ENCODE measurements at regions not wholly inside any gene's neighbourhood (a gene's known extent, or its start where the extent isn't known, plus 50 kb on each side); places are given as distances from the start of the nearest gene placed in this dataset.

DNA sequence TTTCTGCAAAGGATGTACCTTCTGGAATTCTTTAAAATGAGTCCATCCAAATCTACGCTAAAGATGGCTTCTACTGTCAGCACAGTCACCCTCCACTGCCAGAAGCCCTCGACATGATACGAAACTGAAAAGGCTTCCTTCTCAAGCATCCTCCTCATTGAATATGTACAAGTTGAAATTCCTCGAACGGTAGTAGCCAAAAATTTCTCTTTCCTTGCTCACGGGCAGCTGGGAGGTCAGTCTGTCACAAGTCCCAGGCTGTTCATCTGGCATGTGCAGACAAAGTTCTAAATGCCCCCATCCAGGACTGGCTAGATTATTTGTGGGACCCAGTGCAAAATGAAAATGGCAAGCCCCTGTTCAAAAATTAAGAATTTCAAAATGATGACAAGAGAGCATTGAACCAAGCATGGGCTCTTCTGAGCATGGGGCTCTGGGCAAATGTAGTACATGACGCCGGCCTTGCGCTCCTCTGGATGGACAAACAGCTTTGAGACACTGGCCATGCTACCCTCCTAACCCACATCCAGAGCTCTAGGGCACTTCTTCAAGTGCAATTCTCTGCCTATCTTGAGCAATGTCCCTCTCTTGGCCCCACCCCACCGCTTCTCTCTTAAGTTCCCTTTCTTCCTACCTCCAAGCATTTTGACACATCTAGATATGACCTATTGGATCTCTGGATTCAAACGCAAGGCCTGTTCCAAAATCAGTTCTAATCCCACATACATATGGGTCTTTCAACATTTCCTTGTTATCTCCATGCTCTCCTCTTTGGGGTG is 78.9 kb upstream of the FLT1 start:
- TF ChIP-seq ZFP41 (tag by site-specific recombination; IDR thresholded peaks at IDR 0.05; ENCODE audit: borderline replicate concordance) (no peak), ZBTB44 (tag by site-specific recombination; IDR thresholded peaks at IDR 0.05) (no peak), ZNF600 (tag by site-specific recombination; IDR thresholded peaks at IDR 0.05) (no peak), ZNF302 (tag by site-specific recombination; IDR thresholded peaks at IDR 0.05; ENCODE audit: low read depth) (no peak), ZNF707 (tag by site-specific recombination; IDR thresholded peaks at IDR 0.05) (no peak), REST (tag by site-specific recombination; IDR thresholded peaks at IDR 0.05) (no peak), ZSCAN18 (tag by site-specific recombination; IDR thresholded peaks at IDR 0.05) (no peak), ZNF629 (tag by site-specific recombination; IDR thresholded peaks at IDR 0.05) (no peak), ZNF473 (tag by site-specific recombination; IDR thresholded peaks at IDR 0.05) (no peak), ATF2 (tag by site-specific recombination; IDR thresholded peaks at IDR 0.05; ENCODE audit: low read depth) (no peak), ZNF521 (tag by site-specific recombination; IDR thresholded peaks at IDR 0.05) (no peak), ZNF335 (tag by site-specific recombination; conservative IDR thresholded peaks at IDR 0.05) (no peak)
- TF ChIP-seq, protein P1, sequence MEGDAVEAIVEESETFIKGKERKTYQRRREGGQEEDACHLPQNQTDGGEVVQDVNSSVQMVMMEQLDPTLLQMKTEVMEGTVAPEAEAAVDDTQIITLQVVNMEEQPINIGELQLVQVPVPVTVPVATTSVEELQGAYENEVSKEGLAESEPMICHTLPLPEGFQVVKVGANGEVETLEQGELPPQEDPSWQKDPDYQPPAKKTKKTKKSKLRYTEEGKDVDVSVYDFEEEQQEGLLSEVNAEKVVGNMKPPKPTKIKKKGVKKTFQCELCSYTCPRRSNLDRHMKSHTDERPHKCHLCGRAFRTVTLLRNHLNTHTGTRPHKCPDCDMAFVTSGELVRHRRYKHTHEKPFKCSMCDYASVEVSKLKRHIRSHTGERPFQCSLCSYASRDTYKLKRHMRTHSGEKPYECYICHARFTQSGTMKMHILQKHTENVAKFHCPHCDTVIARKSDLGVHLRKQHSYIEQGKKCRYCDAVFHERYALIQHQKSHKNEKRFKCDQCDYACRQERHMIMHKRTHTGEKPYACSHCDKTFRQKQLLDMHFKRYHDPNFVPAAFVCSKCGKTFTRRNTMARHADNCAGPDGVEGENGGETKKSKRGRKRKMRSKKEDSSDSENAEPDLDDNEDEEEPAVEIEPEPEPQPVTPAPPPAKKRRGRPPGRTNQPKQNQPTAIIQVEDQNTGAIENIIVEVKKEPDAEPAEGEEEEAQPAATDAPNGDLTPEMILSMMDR (tag by site-specific recombination; IDR thresholded peaks at IDR 0.05), result no peak
- TF ChIP-seq, protein P2, sequence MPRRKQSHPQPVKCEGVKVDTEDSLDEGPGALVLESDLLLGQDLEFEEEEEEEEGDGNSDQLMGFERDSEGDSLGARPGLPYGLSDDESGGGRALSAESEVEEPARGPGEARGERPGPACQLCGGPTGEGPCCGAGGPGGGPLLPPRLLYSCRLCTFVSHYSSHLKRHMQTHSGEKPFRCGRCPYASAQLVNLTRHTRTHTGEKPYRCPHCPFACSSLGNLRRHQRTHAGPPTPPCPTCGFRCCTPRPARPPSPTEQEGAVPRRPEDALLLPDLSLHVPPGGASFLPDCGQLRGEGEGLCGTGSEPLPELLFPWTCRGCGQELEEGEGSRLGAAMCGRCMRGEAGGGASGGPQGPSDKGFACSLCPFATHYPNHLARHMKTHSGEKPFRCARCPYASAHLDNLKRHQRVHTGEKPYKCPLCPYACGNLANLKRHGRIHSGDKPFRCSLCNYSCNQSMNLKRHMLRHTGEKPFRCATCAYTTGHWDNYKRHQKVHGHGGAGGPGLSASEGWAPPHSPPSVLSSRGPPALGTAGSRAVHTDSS (tag by site-specific recombination; IDR thresholded peaks at IDR 0.05), result no peak

Data from HEK293 (cell line).